ENCODE measurements at regions not wholly inside any gene's neighbourhood (a gene's known extent, or its start where the extent isn't known, plus 50 kb on each side); places are given as distances from the start of the nearest gene placed in this dataset.
"Not testable (repeated sequence)": the region's sequence is repeated elsewhere in the genome, so short reads cannot be mapped to it uniquely, and the experiment has no call there.

DNA sequence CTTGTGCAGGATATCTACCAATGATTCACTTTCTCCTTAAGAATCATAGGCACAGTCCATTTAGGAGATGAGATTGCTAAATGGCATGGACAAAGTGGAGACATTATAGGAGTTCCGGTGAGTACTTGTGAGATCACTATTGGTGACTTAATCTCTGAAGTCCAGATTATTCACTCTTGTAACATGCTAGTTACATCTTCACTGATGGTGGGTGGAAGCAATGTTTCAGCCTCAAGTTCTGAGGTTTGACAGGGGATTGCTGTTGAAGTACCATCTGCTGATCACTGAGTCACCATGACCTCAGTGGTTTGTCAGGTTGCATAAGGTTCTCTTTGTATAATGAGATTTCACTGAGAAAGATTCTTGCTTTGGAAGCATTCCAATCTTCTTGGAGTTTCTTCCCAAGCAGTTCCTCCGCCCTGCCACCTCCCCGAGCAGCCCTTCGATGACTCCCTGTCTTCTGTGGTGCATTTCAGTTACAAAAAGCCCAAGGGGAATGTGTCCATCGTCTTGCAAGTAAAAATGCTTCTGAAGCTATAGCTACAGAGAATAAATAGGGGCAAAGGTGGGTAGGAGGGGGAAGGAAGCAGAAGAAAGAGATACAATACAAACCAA, 114.7 kb downstream of the NBPF8 start:
- not testable (repeated sequence) for H3K9me3 Mint-ChIP-seq; H3K27me3 Mint-ChIP-seq (ENCODE audit: low read depth); H3K4me1 Mint-ChIP-seq (ENCODE audit: low read depth); H3K36me3 Mint-ChIP-seq (ENCODE audit: insufficient read depth); DNase-seq; H3K4me3 Mint-ChIP-seq
- ATAC-seq = peak; percentile 88 to 89

- ATAC-seq; H3K36me3 Mint-ChIP-seq (ENCODE audit: insufficient read depth); H3K27me3 Mint-ChIP-seq (ENCODE audit: low read depth); DNase-seq; H3K4me3 Mint-ChIP-seq; H3K9me3 Mint-ChIP-seq: not testable (repeated sequence)
- H3K4me1 Mint-ChIP-seq (ENCODE audit: low read depth) = peaks cover 11% of the 10 kb centered on the region
These were observed 116.6 kb downstream of the NBPF8 start for GRCh38 chr1:120531455-120531854.

GRCh38 chr1:120534361-120535047, 119.7 kb downstream of the NBPF8 start:
- H3K27me3 Mint-ChIP-seq (ENCODE audit: low read depth); H3K36me3 Mint-ChIP-seq (ENCODE audit: insufficient read depth); DNase-seq; H3K9me3 Mint-ChIP-seq: not testable (repeated sequence)
- Mint-ChIP-seq H3K4me3 (peak overlapping the region; percentile 66), H3K4me1 (ENCODE audit: low read depth) (peaks cover 11% of the 10 kb centered on the region)
- ATAC-seq = peak; percentile 87 to 88

DNA sequence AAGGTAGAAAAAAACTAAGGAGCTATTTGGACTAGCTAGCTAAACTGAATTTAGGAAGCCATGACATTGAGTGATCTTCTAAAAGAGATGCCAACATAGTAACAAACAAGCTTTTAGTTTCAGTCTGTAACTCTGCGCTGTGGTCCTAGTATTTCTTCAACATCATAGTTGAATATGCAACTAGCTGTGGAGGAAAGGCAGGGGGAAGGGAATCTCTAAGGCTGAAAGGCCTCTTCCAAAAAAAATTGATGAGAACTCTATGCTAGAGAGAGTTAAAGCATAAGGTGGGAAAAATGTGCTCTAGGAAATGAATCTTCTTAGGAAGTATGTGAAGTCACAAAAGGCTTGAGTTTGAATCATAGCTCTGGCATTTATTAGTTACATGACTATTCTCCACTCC, 120.2 kb downstream of the NBPF8 start:
- peak; percentile 69 for ATAC-seq
- Mint-ChIP-seq H3K4me3 (peak overlapping the region; percentile 66), H3K4me1 (ENCODE audit: low read depth) (peaks cover 11% of the 10 kb centered on the region)
- H3K9me3 Mint-ChIP-seq; H3K36me3 Mint-ChIP-seq (ENCODE audit: insufficient read depth); DNase-seq; H3K27me3 Mint-ChIP-seq (ENCODE audit: low read depth): not testable (repeated sequence)

DNA sequence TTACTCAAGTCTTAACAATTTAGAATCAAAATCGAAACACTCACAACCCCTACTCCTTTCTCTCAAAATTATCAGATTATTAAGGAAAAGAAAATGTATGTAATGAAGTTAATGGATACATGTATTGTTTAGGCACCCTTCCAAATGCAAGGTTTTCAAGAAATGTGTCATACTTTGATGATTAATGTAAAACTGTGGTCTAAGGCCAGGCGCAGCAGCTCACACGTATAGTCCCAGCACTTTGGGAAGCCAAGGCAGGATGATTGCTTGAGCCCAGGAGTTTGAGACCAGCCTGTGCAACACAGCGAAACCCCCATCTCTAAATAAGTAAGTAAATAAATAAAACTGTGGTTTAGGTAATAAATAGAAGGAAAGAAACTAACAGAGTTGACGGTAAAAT, 126.6 kb downstream of the NBPF8 start:
- ATAC-seq; H3K9me3 Mint-ChIP-seq; H3K27me3 Mint-ChIP-seq (ENCODE audit: low read depth); H3K4me3 Mint-ChIP-seq; DNase-seq; H3K4me1 Mint-ChIP-seq (ENCODE audit: low read depth); H3K36me3 Mint-ChIP-seq (ENCODE audit: insufficient read depth): not testable (repeated sequence)

GRCh38 chr1:120542365-120542764, 127.5 kb downstream of the NBPF8 start:
- H3K27me3 Mint-ChIP-seq (ENCODE audit: low read depth); H3K4me1 Mint-ChIP-seq (ENCODE audit: low read depth); H3K36me3 Mint-ChIP-seq (ENCODE audit: insufficient read depth); DNase-seq; H3K4me3 Mint-ChIP-seq; H3K9me3 Mint-ChIP-seq; ATAC-seq: not testable (repeated sequence)

DNA sequence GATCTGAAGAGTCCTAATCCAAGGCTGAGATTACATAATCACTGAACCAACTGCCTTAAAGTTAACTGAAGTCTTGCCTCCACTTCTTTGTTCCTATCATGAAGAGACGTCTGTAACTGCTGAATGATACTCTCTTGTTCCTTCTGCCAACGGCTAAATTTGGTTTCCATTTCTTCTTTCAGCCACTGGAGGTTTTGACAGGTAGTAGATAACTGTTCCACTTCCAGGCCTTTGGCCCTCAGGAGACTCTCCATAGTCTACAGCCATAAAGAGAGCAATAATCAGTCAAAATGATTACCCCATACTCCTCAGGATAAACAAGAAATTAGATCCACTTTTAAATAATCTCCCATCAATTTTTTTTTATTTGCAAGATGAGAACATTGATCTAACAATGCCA, 128.1 kb downstream of the NBPF8 start:
- not testable (repeated sequence) for H3K27me3 Mint-ChIP-seq (ENCODE audit: low read depth); H3K4me1 Mint-ChIP-seq (ENCODE audit: low read depth); H3K36me3 Mint-ChIP-seq (ENCODE audit: insufficient read depth); H3K4me3 Mint-ChIP-seq; DNase-seq; ATAC-seq; H3K9me3 Mint-ChIP-seq

GRCh38 chr1:120544434-120544833, 129.6 kb downstream of the NBPF8 start:
- ATAC-seq (peak; percentile 80 to 96), DNase-seq (peak; percentile 87)
- H3K9me3 Mint-ChIP-seq; H3K27me3 Mint-ChIP-seq (ENCODE audit: low read depth); H3K4me1 Mint-ChIP-seq (ENCODE audit: low read depth); H3K36me3 Mint-ChIP-seq (ENCODE audit: insufficient read depth); H3K4me3 Mint-ChIP-seq: not testable (repeated sequence)

GRCh38 chr1:120550335-120550734, 135.5 kb downstream of the NBPF8 start:
- DNase-seq; H3K36me3 Mint-ChIP-seq (ENCODE audit: insufficient read depth): not testable (repeated sequence)

GRCh38 chr1:120552190-120552589, 137.4 kb downstream of the NBPF8 start:
- ATAC-seq; H3K4me1 Mint-ChIP-seq (ENCODE audit: low read depth); DNase-seq; H3K4me3 Mint-ChIP-seq; H3K36me3 Mint-ChIP-seq (ENCODE audit: insufficient read depth); H3K9me3 Mint-ChIP-seq; H3K27me3 Mint-ChIP-seq (ENCODE audit: low read depth): not testable (repeated sequence)

More at GRCh38 chr1:120550335-120550734, 135.5 kb downstream of the NBPF8 start:
- not testable (repeated sequence) for H3K4me1 Mint-ChIP-seq (ENCODE audit: low read depth); H3K4me3 Mint-ChIP-seq; ATAC-seq; H3K27me3 Mint-ChIP-seq (ENCODE audit: low read depth); H3K9me3 Mint-ChIP-seq

DNA sequence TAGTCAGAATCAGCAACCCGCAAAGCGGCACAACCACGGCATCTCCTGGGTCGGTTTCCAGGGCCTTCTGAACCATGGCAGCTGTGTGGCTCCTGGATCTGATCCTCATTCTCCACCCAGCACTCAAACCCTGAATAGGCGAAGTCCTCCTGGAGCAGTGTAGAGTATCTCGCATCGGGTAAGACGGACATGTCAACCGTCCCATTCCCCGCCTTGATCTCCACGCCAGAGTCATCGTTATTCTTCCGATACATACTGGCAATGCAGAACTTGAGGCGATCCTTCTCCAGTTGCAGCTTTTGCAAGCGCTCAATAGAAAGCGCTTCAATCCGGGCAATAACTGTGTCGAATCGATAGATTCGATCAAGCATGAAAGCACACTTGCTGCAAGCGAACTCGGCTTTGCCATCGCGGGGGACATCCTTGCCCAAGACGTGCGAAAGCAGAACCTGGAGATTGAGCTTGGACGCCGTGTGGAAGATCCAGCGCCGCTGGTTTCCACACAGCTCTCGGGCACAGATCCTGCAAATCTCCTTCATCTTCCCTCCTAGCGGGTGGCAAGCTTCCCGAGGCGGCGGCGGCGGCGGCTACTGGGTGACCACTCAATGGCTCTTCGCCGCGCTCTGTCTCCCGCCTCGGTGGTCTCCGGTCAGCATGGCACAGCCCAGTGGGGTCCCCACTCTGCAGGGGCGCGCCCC, 142.9 kb downstream of the NBPF8 start:
- H3K9me3 Mint-ChIP-seq; DNase-seq; H3K4me1 Mint-ChIP-seq (ENCODE audit: low read depth); H3K36me3 Mint-ChIP-seq (ENCODE audit: insufficient read depth); H3K27me3 Mint-ChIP-seq (ENCODE audit: low read depth): not testable (repeated sequence)
- peak; percentile 5 to 10 for ATAC-seq
- H3K4me3 Mint-ChIP-seq = peak overlapping the region; percentile 71

DNA sequence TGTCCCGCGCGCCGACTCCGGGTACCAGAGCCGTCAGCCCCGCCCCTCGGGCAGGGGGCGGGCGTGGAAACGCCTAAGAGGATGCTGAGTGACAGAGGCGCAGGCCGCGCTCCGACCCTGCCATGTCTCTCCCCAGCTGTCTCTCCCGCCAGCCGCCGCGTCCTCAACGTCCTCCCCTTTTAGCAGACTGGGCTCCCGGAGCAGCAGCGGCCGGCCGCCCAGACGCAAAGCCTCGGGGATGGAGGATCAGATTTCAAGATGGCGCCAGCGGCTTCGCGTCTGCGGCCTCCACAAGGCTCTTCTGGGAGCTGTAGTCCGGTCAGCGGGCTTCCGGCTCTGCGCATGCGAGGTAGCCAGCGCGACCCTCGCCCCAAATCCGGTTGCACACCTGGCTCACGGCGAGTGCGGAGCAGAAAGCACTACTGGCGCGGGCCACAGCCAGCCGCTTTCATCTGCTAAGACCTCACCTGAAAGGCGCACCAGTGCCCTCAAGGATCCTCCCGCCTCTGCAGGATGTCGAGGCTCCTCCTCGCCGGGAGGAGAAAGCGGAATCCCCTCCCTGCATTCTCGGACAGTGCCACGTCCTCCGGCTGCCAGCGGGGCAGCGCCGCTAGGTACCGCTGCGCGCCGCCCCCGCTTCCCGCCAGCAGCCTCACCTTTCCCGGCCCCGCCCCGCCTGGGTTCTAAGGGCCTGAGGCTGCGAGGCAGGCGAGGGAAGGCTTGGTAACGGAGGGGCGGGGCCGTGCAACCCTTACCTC, 143.6 kb downstream of the NBPF8 start:
- peak overlapping the region; percentile 70 for H3K4me3 Mint-ChIP-seq
- DNase-seq (peak; percentile 50), ATAC-seq (peak; percentile 84 to 89)
- H3K36me3 Mint-ChIP-seq (ENCODE audit: insufficient read depth); H3K27me3 Mint-ChIP-seq (ENCODE audit: low read depth); H3K4me1 Mint-ChIP-seq (ENCODE audit: low read depth); H3K9me3 Mint-ChIP-seq: not testable (repeated sequence)

GRCh38 chr1:120561767-120562166, 146.9 kb downstream of the NBPF8 start:
- peak; percentile 12 to 13 for ATAC-seq
- not testable (repeated sequence) for DNase-seq; H3K4me1 Mint-ChIP-seq (ENCODE audit: low read depth); H3K4me3 Mint-ChIP-seq; H3K36me3 Mint-ChIP-seq (ENCODE audit: insufficient read depth); H3K9me3 Mint-ChIP-seq; H3K27me3 Mint-ChIP-seq (ENCODE audit: low read depth)

DNA sequence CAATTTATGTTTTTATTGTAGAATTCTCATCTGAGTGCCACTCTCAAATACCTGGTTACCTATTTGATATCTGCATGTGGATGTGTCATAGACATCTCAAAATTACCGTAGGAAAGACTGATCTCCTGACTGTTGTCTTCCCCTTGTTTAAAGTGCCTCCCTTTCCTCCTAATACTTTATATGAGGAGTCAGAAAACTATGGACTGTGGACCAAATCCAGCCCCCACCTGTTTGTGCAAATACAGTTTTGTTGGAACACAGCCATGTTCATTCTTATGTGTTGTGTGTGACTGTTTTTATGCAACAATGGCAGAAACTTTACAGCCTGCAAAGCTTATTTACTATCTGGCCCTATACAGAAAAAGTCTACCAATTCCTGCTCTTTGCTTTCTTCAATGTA, 150.6 kb downstream of the NBPF8 start:
- DNase-seq; H3K27me3 Mint-ChIP-seq (ENCODE audit: low read depth); H3K4me1 Mint-ChIP-seq (ENCODE audit: low read depth); ATAC-seq; H3K9me3 Mint-ChIP-seq; H3K36me3 Mint-ChIP-seq (ENCODE audit: insufficient read depth); H3K4me3 Mint-ChIP-seq: not testable (repeated sequence)
